DOHH2 (cell line): ENCODE measurements at regions not wholly inside any gene's neighbourhood (a gene's known extent, or its start where the extent isn't known, plus 50 kb on each side); places are given as distances from the start of the nearest gene placed in this dataset.

Experiments
- CTCF ChIP-seq: fragments of 200-600 bp; sonication (generic); IDR thresholded peaks from one replicate; pipeline ENCODE4 v1.5.1; 2014; ENCODE audit warnings: antibody characterized with exemption, mild to moderate bottlenecking, low read depth, low read length; ENCODE audit not compliant: poor library complexity, severe bottlenecking
- EZH2phosphoT487 ChIP-seq: fragments of 200-600 bp; sonication (generic); IDR thresholded peaks from 2 replicates; pipeline ENCODE4 v1.6.1; 2017; ENCODE audit warnings: borderline replicate concordance, mild to moderate bottlenecking, antibody characterized with exemption, low read length, moderate library complexity, mixed read lengths

GRCh38 chr3:162200836-162201235 is 704.2 kb downstream of the OTOL1 start:
- TF ChIP-seq CTCF: no peak
- TF ChIP-seq EZH2phosphoT487: no peak
